Adrenal gland (tissue), 5 donors: ENCODE measurements at regions not wholly inside any gene's neighbourhood (a gene's known extent, or its start where the extent isn't known, plus 50 kb on each side); places are given as distances from the start of the nearest gene placed in this dataset.

Source experiments
- CTCF ChIP-seq, 6 experiments: fragments of 450-650 bp in 4 of 6; fragments of 200-600 bp in 2 of 6; sonication (generic) in 1 of 6; IDR thresholded peaks; 1 replicate in 5 of 6; 2 replicates in 1 of 6; pipeline versions ENCODE4 v1.5.1 to v1.8.0; 2016 to 2021; ENCODE audit warnings: antibody characterized with exemption in 6 of 6, mild to moderate bottlenecking in 2 of 6, moderate library complexity in 1 of 6
- POLR2A ChIP-seq, 2 donors: fragments of 450-650 bp; IDR thresholded peaks; one replicate each; pipeline ENCODE4 v1.6.1; 2017; ENCODE audit warnings: antibody characterized with exemption in 2 of 2, mild to moderate bottlenecking in 2 of 2, moderate library complexity in 1 of 2
- donor health status: DM: no; HTN: no; CAD: no.

GRCh38 chr12:23421556-23421955 is 527.9 kb downstream of the SOX5 start:
- TF ChIP-seq CTCF (IDR thresholded peaks at IDR 0.05) = no peak
- TF ChIP-seq POLR2A (IDR thresholded peaks at IDR 0.05) = no peak
